ENCODE measurements at regions not wholly inside any gene's neighbourhood (a gene's known extent, or its start where the extent isn't known, plus 50 kb on each side); places are given as distances from the start of the nearest gene placed in this dataset.
A peak's percentile ranks its signal among the peaks of the same experiment; 100 is the strongest.

DNA sequence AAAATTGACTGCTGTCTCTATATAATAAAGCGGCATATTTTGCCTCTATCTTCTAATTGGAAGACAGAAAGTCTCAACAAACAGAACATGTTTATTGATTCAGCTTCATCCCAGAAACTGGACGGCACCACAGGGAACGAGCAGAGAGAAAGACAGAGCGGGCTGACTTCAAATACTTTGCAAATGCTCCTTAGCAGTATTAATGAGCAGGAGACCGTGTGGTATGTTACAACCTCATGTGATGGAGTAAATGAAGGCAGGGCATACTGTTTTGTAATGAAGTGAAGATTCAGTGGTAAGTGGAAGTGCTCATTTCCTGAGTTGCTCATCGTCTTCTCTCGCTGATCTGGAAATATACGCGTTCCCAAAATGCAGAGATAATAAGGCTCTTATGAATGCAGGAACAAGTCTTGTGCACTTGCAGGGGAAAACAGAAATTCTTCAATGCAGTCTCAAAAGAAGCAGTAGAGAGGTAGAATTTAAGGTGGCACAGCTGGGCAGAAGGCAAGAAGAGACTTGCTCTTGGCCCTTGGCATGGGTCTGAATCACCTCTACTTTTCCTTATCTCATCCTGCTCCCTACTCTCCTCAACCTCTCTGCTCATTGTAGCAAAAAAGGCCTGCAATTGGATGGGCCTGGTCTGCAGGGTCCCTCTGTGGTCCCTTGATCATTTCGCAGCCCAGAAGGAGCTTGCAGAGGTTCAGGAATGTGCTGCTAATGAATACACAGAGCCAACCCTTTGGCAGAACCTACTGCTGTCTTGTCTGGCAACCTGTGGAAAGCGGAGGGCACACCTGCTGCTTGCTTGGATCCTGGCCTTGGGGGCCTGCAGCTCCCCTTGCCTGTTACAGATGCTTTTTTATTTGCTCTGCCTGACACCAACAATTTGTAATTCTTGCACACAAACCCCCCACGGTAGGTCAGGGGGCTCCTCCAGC, 604.9 kb upstream of the CFAP20DC start:
- intact Hi-C loops (cut with DNase I): no loop called here
- no peak for ATAC-seq
- DNase-seq: no peak

DNA sequence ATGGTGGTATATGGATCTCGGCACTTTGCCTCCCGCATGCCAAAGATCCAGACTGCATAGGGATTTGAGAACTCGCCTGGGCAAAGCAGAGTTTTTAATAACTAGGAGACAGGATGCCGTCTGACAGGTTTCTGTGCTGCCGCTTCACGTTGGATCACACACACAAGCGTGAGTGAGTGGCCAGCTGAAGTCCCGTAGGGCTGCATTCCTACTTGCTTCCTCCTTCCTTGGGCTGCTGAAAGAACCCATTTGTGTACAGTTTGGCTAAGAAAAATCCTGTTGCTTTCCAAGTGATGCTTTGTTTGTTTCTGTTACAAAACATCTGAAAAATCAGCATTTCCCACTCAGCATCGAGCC, 604.3 kb upstream of the CFAP20DC start:
- DNase-seq: no peak
- intact Hi-C loops (cut with DNase I): no loop called here
- peak; percentile 75 to 78 for ATAC-seq

DNA sequence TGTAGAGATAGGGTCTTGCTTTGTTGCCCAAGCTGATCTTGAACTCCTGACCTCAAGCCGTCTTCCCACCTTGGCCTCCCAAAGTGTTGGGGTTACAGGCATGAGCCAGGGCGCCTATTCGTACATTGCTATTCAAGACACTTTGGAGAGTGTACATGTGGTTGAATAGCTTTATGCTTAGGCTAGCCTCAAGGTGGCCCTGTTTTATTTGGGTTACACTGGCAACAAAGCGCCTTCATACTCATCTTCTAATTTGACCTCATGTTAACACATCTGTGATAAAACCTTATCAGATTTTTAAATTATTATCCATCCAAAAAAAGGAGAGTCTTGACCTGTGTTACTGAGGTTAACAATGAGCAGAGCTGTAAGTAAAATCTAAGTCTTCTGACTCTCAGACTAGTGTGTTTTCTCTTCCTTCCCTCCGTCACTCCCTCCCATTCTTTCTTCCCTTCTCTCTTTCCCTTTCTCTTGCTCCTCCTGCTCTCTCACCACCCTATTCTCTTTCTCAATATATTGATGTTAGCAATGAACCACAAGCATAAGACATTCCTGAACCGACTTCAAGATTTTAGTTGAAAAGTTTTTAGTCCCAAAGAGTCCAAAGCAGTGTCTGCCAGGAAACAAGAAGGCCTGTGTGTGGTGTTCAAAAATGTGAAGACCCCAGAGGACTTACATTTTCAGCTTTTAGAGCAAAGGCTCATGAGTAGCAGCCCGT, 603.7 kb upstream of the CFAP20DC start:
- peak; percentile 12 to 74 for ATAC-seq
- no peak for DNase-seq
- intact Hi-C loops (cut with DNase I): no loop called here

DNA sequence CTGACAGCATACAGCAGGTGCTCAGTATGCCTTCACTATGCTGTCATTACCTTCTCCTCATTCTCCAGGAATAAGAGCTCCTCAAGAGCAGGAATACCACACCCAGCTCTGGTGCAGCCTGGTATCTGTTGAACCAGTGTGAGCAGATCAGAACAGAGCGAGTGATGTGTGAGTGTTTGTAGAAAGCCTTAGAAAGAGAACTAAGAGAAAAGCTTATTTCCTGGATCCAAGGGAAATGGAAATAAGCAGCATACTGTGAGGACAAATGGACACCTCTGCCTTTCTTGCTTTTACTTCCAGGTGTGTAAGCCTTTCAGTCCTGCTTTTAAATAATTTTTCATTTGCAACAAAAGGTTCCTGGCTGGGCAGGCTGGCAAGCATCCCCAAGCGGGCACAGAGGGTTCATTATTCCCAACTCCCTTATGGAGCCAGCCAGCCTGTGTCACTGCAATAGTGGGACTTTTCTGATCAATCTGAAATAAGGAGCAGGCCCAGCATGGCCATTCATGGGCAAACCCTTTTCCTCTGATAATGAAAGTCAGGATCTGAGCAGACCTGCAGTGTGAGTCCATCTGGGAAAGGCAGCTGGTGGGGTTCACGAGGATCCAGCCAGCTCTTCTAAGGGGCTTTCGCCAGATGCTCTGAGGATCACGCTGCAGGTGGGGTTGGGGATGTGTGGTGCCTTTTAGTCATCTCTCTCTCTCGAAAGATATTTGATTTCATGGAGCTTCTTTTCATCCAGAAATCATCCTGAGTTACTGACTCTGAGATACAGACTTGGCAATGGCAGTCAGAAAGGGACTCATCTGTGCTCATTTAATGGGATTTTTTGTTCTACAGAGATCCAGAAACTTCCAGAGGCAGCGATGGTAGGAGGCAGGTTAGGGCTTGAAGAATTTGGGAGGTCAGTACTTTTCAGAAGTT, 594.9 kb upstream of the CFAP20DC start:
- ATAC-seq: no peak
- intact Hi-C loops (cut with DNase I): no loop called here

DNA sequence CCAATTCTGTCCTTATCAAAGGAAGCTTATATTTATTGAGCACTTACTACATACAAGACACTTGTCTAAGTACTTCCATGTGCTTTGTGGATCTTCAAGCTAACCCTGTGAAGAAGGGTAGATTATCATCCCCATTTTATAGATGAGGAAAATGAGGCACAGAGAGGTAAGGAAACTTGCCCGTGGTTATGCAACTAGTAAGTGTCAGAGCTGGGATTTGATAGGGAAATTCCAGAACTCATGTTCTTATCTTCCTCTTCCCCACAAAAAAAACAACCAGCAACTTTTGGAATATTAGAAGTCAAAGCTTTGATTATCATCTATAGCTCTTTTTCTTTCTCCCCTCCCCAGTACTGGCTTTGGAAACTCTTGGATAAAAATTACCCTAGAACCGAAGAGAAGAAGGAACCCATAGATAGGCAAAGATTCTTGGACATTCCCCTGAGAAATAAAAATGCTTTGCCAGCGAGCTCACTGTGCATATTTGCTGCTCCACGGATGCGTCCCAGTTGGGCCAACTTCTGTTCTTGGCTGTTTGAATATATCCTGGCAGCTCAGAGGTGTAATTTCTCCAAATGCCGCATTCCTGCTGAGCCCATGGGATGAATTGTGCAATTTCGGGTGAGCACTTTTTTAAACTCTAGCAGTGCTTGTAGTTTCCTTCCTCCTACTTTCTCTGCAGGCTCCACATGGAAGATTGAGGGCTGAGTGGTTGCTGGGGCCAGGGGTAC, 591.5 kb upstream of the CFAP20DC start:
- DNase-seq: peak; percentile 40
- peak; percentile 90 to 96 for ATAC-seq
- intact Hi-C loops (cut with DNase I): no loop called here

More for the DNA sequence above, 594.9 kb upstream of the CFAP20DC start:
- no peak for DNase-seq

DNA sequence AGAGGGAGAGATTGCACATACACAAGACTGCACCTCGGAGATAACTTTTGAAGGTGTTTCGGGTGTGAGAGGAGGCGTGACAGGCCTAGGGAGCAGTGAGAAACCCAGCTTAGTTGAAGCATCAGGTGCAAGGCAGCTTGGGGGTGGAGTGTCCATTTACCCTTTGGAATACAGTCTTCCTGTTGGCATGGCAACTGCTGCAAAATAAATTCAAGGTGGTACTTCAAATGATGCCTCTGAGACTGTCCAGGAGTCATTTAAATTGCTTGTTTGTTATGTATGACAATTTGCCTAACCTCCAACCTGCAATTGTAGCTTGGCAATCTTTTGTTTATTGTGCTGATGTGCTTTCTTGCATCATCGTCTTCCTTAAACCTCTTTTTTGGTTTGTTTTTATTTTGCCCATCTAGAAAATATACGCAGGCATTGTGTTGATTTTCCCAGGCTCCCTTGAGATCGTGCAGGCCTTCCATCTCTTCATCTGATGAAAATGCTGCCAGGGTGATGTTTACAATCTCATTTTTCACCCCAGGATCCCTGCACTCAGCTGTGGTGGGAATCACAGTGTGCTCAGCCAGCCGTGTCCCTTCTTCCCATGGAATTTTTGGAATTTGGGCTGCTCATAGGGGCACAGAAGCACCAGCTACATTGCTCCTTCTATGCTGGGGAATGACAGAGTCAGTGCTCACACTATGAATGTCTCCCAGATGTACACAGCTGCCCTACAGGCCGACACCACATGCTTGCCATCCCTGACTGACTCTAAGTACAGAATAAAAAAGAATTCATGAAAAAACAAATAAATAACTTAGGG, 583.1 kb upstream of the CFAP20DC start:
- DNase-seq (no peak), ATAC-seq (peak; percentile 67 to 75)
- intact Hi-C loops (cut with DNase I): no loop called here

DNA sequence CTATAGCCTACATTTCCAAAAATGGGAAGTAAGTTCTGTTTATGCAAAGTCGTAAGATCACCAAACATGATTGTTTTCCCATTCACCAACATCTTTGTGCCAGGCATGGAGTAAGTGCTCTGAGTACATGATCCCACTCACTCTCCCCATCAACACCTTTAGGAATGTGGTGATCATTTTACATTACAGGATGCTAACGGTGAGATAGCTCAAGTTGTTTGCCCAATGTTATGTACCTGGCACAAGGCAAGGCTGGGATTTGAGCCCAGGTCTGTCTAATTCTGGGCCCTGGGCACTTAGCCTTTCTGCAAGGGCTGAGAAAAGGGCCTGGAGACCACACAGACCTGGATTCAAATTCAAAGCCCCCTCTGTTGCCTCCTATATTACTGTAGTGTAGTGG, 581.7 kb upstream of the CFAP20DC start:
- intact Hi-C loops (cut with DNase I): no loop called here
- ATAC-seq: no peak
- no peak for DNase-seq

DNA sequence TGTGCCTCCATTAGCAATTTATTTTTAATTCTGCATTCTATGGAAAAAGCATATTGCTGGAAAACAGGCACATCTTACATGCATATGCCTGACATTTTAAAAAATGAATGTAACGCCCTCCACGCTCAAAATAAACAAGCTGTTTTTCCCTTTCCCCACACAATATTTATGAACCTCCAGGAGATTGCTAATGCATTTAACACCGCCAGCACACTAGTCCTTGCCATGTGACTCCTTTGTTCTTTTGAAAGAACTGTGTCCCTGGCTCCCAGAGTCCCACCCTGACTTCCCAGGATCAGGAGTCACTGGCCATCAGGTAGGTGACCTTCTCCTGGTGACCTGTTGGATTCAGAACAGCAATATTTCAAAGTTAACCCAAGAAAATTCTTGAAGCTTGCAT, 571.2 kb upstream of the CFAP20DC start:
- ATAC-seq (no peak), DNase-seq (no peak)
- intact Hi-C loops (cut with DNase I): no loop called here

DNA sequence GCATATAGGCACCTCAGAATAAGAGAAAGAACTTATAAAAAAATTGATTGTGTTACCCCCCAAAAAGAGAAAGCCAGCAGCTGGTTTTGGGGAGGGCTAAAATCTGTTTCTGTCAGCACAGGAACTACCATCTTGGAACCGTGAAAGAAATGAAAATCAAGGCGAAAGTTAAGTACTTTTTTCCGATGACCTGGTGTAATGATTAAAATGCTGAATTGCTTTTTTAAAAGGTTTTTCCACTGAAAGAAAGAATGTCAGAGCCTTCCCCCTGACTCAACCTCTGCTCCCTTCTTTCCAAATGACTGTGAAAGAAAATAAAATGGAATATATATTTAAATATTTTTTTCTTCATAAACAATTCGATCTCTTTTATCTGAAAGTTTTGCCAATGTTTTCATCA, 570.5 kb upstream of the CFAP20DC start:
- intact Hi-C loops (cut with DNase I): no loop called here
- DNase-seq: no peak
- ATAC-seq: no peak

DNA sequence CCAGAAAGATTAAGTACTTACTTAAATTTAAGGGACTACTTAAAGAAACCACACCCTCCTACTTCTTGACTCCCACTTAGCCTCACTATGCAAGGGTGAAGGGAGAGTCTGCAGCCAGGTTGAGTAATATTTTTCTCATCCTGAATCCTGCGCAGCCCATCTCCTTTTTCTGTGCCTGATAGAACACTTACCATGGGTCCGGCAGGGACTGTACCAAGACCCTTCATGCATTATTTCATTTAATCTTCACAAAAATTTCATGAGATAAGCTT, 562.6 kb upstream of the CFAP20DC start:
- ATAC-seq: no peak
- no peak for DNase-seq
- intact Hi-C loops (cut with DNase I): no loop called here

DNA sequence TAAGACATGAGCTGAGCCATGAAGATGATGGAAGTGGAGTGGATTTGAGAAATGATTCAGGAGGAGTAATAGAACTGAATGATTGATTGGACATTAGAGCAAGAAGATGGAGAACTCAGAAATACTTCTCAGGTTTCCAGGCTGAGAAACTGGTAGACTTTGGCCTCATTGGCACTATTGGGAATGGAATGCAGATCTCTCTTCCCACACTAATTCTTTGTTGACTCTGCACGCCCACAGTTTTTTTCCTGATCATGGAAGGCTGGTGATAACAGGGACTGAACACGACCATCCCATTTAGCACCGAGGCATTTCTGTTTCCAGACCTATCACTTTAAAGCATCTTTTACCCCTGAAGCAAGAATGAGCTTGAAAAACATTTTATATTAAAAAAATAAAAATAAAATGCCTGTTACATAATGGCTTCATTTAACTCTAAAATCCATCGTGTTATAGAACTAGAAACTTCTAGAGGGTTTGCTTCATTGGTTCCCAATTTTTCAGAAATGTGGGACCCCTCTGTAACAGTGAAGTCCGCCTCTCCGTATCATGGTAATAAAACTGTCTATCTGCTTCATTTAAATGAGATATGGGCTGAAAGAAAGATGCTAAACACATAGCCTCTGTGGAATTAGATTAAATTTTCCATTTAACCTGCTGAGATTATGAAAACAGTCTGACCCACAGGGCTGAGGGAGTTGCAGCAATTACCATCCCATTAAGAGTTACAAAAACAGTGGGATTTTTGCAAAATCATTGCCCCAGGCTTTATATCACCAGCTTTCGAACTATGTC, 562.0 kb upstream of the CFAP20DC start:
- intact Hi-C loops (cut with DNase I): no loop called here
- DNase-seq (no peak), ATAC-seq (no peak)

DNA sequence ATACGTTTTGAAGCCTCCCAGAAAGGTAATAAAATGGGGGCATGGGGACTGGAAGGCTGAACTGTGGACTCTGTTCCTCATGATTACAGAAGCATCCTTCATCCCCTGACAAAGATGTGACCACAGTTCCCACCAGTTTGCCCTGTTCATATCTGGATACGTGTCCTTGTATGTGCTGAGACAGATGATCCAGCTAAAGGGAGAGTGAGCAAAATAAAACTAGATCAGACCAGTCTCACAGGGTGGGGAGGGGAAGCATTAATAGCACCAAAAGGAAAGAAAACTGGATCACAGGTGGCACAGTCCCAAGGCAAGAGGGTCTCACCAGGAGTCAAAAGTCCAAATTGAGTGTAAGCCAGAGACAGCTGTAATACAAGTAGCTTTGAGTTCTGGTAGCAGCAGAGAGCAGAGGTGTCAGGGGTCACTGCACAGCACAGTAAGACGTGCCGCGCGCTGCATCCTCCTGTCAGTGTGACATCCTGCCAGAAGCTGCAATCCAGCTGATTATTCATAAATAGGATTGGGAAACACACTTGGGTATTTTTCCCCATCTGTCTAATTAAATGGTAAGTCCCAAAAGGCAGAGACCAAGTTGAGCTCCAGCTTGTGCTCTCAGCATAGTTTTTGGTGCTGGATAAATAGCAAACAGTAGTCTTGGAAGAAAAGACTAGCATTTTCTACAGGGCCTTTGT, 560.0 kb upstream of the CFAP20DC start:
- peak; percentile 66 to 76 for ATAC-seq
- intact Hi-C loops (cut with DNase I): loop anchor here in 1 of 2 donors (10.0 kb wide), 1 partner anchor 215 kb away; no protein-coding TSS in a partner anchor
- DNase-seq: peak; percentile 52

DNA sequence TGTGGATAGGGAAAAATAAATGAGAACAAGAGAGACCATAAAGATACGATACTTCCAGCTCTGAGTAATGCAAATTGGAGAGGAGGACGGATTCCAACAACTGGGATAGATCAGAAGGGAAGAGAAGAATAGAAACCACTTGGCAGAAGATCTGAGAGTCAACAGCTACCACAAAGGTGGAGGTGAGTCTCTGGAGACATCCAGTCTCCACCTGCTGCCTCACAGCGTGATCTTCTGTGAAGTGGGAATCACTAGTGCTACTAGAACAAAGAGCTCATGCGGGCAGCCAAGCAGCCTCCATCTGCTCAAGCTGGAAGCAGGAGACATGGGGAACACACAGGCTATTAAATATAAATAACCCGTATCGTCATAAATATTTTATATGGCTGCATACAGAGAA, 558.5 kb upstream of the CFAP20DC start:
- intact Hi-C loops (cut with DNase I): loop anchor here in 1 of 2 donors (10.0 kb wide), 1 partner anchor 216 kb away; no protein-coding TSS in a partner anchor
- DNase-seq (no peak), ATAC-seq (no peak)

DNA sequence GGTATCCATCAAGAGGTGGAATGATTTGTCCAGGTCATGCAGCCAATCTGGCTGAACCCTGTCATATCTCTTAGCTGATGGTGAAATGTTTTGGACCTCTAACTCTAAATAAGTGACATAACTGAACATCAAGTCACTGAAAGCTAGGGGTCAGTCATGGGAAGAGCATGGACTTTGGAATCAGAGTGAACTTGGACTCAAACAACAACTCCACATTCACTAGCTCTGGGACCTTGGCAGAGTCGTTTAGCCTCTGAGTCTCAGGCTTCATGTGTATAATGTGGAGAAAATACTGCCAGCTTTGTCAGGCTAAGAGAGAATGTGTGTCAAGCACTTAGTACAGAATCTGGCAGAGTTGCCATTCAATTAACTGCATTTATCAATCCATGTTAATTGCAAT, 557.8 kb upstream of the CFAP20DC start:
- ATAC-seq: peak; percentile 43 to 69
- no peak for DNase-seq
- intact Hi-C loops (cut with DNase I): loop anchor here in 1 of 2 donors (10.0 kb wide), 1 partner anchor 217 kb away; no protein-coding TSS in a partner anchor

DNA sequence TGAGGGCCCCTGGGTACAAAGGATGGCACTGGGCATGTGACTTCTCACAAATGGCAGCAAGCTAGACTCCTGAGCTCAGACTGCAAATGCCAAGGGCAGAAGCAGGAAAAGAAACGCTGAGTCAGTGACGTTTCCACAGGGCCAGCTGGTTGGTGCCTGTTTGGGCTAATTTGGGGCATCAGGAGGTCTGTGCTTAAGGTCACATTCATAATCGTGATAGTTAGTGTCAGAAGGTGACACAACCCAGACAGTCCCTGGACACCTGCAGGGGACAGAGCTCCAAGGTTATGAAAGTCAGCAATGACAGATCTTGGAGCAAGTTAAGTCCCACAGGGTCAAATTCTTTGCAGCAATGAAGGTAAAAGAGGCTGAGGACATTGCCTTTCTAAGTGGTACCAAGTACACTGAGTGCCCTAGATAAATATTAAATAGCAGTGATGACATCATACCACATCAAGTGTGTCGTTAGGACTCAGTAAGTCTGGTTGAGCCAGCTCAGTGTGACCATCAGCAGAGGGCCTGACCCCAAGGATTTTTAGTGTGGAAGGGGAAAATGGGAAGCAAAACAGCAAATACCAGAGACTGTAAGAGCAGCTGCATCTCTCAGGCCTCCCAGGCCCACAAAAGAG, 556.9 kb upstream of the CFAP20DC start:
- DNase-seq (no peak), ATAC-seq (peak; percentile 25 to 44)
- intact Hi-C loops (cut with DNase I): loop anchor here in 1 of 2 donors (10.0 kb wide), 1 partner anchor 218 kb away; no protein-coding TSS in a partner anchor

DNA sequence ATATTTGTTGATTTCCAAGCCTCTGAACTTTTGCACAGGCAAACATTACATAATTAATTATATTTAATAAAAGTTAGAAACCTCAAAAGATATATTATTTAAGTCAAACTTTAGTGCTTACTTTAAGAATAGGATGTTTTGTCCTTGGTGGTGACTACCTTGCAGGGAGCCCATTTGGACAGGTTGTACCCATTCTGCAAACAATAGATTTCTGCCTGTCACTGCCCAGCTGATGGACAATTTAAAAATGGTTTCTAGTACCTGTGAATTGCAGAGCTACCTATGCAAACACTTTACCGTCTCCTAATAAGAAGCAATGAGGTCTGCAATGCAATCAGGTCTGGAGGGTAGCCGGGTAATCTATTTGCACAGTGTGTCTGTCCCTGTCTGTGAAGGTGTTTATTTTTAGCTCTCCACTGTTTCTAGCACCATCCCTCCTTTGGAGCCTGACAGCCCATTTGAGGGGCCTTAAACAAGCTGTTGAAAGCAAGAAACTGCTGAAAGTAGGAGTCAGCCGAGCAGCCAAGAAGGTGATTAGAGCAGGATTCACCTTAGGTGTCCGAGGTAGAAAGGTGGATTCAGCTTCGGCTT, 556.2 kb upstream of the CFAP20DC start:
- intact Hi-C loops (cut with DNase I): loop anchor here in 1 of 2 donors (10.0 kb wide), 1 partner anchor 219 kb away; no protein-coding TSS in a partner anchor
- DNase-seq (no peak), ATAC-seq (peak in 1 of 2 donors; percentile 67)
